Stimulated activated CD4-positive, alpha-beta T cell treated with anti-CD3 and anti-CD28 coated beads, TNF-alpha, amount 100 ng/mL, for 4 hours (primary cell): ENCODE measurements at regions not wholly inside any gene's neighbourhood (a gene's known extent, or its start where the extent isn't known, plus 50 kb on each side); places are given as distances from the start of the nearest gene placed in this dataset.

ENCODE experiments used
- DNase-seq, 3 experiments: peaks; one replicate each; pipeline ENCODE4 v3.0.0-alpha.2; 2020; ENCODE audit warnings: low read depth in 3 of 3

- DNase-seq = no peak
Observed at GRCh38 chr1:29498126-29499103, 262.1 kb downstream of the PTPRU start.

GRCh38 chr1:29497395-29498125 lies 261.2 kb downstream of the PTPRU start:
- no peak for DNase-seq

- no peak for DNase-seq
Observed at GRCh38 chr1:29496701-29497100, 260.4 kb downstream of the PTPRU start.

GRCh38 chr1:29490204-29490934 lies 254.0 kb downstream of the PTPRU start:
- DNase-seq = no peak

GRCh38 chr1:29489471-29489870 lies 253.1 kb downstream of the PTPRU start:
- no peak for DNase-seq

GRCh38 chr1:29488794-29489311 lies 252.5 kb downstream of the PTPRU start:
- DNase-seq = no peak

GRCh38 chr1:29488086-29488793 lies 251.9 kb downstream of the PTPRU start:
- no peak for DNase-seq

- no peak for DNase-seq
Observed at GRCh38 chr1:29487291-29487690, 251.0 kb downstream of the PTPRU start.

GRCh38 chr1:29485096-29485925 lies 249.0 kb downstream of the PTPRU start:
- DNase-seq = no peak

- no peak for DNase-seq
Observed at GRCh38 chr1:29482991-29483390, 246.7 kb downstream of the PTPRU start.

- DNase-seq = no peak
Observed at GRCh38 chr1:29482064-29482463, 245.7 kb downstream of the PTPRU start.

GRCh38 chr1:29481031-29481430 lies 244.7 kb downstream of the PTPRU start:
- DNase-seq = no peak

GRCh38 chr1:29478879-29479278 lies 242.6 kb downstream of the PTPRU start:
- DNase-seq = no peak

GRCh38 chr1:29478151-29478791 lies 241.9 kb downstream of the PTPRU start:
- DNase-seq = no peak

- no peak for DNase-seq
Observed at GRCh38 chr1:29475326-29475725, 239.0 kb downstream of the PTPRU start.

GRCh38 chr1:29474274-29475244 lies 238.2 kb downstream of the PTPRU start:
- DNase-seq = no peak

- no peak for DNase-seq
Observed at GRCh38 chr1:29473161-29473855, 237.0 kb downstream of the PTPRU start.
